AG04449 (cell line): ENCODE measurements at regions not wholly inside any gene's neighbourhood (a gene's known extent, or its start where the extent isn't known, plus 50 kb on each side); places are given as distances from the start of the nearest gene placed in this dataset.

Experiments used
- CTCF ChIA-PET: fragments of 350-600 bp; formaldehyde crosslinking; extraction: SDS; loops from one replicate; lab custom pipeline; 2021; ENCODE audit warnings: antibody characterized with exemption; lab: Yijun Ruan, JAX
- POLR2A ChIA-PET: fragments of 400-600, 350-600 bp; formaldehyde crosslinking; extraction: SDS; loops from one replicate; lab custom pipeline; 2020; ENCODE audit warnings: antibody characterized with exemption, inconsistent platforms; lab: Yijun Ruan, JAX
- DNase-seq: peaks from one replicate; pipeline ENCODE4 v3.0.0-alpha.2; 2010; ENCODE audit warnings: low read depth, low spot score
- H3K4me3 ChIP-seq: 2 replicates; pipeline ENCODE4 v1.5.1; 2011; ENCODE audit warnings: low read depth, mild to moderate bottlenecking, control low read depth, low read length
- TF ChIP-seq, protein P1 (sequence below): IDR thresholded peaks from one replicate; pipeline ENCODE4 v1.5.1; 2011; ENCODE audit warnings: mild to moderate bottlenecking, moderate library complexity, low read length, control low read depth, inconsistent platforms; ENCODE audit not compliant: insufficient read depth; ENCODE audit errors: missing control alignments

DNA sequence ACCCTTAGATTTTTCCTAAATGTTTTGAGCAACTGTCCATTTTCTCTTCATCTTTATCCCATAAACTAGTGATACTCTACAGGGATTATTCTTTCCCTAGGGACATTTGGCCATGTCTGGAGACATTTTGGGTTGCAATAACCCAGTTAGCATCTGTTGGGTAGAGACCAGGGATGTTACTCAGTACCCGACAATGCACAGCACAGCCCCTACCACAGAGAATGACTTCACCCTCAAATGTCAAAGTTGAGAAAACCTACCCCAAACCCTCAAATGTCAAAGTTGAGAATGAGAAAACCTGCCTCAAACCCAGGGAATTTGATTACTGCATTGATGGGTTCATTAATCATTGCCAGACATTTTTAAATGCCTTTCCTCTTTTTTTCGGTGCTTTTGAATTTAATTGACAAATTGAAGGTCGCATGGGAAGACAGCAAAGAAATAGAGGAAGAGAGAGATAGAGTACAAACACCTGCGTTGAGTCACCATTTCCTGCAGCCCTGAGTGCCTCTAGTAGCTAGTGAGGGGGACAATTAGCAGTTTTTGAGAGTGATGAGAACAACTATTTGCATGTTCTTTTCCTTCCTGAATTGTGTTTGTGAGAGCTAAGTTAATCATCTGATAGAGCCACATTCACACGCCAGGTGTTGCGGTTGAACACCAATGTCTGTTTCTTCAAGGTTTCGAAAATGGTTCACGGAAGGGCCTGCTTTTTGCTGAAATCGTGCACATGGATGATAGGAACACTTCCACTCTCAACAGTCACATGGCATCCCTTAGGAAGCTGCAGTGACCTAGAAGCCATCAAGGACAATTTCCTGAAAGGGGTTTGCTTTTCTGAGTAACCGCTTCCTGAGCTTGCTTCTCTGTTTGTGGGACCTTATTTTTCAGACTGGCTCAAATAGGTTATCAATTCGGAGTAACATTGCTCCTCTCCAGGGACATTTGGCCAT lies 203.9 kb upstream of the VCX3A start:
- POLR2A ChIA-PET, result no interaction called here
- DNase-seq, result no peak
- TF ChIP-seq, protein P1, sequence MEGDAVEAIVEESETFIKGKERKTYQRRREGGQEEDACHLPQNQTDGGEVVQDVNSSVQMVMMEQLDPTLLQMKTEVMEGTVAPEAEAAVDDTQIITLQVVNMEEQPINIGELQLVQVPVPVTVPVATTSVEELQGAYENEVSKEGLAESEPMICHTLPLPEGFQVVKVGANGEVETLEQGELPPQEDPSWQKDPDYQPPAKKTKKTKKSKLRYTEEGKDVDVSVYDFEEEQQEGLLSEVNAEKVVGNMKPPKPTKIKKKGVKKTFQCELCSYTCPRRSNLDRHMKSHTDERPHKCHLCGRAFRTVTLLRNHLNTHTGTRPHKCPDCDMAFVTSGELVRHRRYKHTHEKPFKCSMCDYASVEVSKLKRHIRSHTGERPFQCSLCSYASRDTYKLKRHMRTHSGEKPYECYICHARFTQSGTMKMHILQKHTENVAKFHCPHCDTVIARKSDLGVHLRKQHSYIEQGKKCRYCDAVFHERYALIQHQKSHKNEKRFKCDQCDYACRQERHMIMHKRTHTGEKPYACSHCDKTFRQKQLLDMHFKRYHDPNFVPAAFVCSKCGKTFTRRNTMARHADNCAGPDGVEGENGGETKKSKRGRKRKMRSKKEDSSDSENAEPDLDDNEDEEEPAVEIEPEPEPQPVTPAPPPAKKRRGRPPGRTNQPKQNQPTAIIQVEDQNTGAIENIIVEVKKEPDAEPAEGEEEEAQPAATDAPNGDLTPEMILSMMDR, result no peak
- CTCF ChIA-PET, result no interaction called here
- no peak overlapping the region for H3K4me3 ChIP-seq

DNA sequence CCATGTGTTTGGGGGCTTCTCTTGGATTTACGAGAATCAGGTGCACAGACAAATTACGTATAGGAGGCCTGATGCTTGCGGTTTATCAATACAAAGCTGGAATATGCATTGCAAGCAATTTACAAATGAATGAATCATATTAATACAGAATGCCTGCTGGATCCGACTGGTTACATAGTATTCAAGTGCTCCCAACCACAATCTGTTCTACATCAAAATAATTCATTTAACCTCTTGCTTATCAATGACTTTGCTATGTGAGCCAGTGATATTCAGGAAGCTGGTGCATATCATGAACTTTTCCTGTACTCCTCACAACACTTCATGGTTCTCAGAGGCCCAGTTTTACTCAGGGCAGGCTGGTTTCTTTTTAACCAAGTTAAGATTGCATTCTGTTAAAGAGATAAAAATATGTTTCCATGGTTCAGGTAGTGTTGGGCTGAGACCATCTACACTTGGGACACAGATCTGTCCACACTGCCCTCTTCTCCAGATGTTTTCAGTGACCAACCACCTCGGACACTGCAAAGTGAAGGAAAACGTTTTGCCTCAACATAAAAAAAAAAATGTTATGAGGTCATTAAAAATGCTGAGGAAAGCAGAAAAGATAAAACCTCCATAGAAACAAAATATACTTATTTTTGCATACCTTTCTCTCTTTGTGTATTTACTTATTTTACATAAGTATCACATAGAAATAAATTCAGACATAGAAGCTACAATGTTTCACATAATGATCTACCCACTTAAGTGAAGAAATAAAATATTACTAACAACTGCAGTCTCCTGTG lies 200.1 kb upstream of the VCX3A start:
- POLR2A ChIA-PET, result no interaction called here
- CTCF ChIA-PET, result no interaction called here

DNA sequence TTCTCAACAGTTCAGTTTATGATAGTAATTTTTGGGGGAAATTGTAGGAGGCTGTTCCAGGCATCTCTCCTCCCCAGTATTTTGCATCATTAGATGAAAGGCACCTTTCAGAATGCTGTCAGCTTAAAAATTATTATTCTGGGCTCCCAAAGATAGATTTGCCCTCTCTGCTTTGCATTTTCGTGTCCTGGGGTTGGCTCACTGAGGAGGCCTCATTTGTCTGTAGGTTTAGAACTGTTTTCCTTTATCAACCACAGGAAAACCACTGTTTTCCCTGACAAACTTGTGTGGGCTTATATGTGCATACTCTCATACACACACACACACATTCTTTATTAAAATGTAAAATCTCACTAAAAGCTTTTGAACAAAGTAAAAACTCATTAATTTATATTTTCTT lies 197.2 kb upstream of the VCX3A start:
- H3K4me3 ChIP-seq, result no peak overlapping the region
- DNase-seq, result no peak
- CTCF ChIA-PET, result no interaction called here

More for the DNA sequence above, 200.1 kb upstream of the VCX3A start:
- H3K4me3 ChIP-seq, result no peak overlapping the region
- no peak for DNase-seq
- TF ChIP-seq, protein P1, result no peak

DNA sequence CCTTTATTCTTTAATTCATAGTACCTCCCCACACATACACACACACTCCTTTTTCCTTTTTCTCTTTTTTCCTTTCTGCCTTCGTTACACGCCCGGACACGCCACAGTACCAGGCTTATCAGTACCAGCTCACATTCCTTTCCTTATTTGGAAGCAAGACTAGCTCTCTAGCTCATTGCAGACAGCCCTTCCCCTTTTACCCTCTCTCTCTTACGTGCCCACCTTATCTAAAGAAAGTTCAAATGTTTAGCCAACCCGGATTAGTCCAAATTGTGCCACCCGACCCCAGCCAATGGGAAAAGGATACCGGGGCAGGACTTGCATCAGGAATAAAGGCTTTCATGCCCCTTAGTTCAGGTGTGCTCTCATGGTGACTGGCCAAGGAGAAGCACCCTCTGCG lies 194.7 kb upstream of the VCX3A start:
- DNase-seq, result no peak
- CTCF ChIA-PET, result no interaction called here
- no peak overlapping the region for H3K4me3 ChIP-seq
- TF ChIP-seq, protein P1, result no peak
- POLR2A ChIA-PET, result no interaction called here

More for the DNA sequence above, 197.2 kb upstream of the VCX3A start:
- POLR2A ChIA-PET, result no interaction called here
- TF ChIP-seq, protein P1, result no peak

DNA sequence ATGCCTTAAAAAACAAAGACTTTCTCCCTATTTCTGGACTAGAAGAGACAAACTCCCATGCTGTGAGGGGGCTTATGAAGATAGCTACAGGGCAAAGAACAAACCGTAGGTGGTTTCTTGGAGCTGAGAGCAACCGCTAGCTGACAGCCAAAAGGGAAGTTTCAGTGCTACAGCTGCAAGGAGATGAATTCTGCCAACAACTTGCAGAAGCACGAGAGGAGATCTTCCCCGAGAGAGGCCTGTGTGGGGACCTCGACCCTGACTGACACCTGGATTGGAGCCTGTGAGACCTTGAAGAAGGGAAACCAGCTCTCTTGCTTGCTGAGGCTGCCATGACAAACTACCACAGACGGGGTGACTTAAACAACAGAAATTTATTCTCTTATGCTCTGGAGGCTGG lies 183.8 kb upstream of the VCX3A start:
- DNase-seq, result no peak
- no peak overlapping the region for H3K4me3 ChIP-seq
- POLR2A ChIA-PET, result no interaction called here
- TF ChIP-seq, protein P1, result no peak
- CTCF ChIA-PET, result no interaction called here
